ENCODE measurements at regions not wholly inside any gene's neighbourhood (a gene's known extent, or its start where the extent isn't known, plus 50 kb on each side); places are given as distances from the start of the nearest gene placed in this dataset.

- Histone ChIP-seq H3K9me3 (ENCODE audit: low read depth) (no peaks in the 10 kb centered on the region), H3K36me3 (ENCODE audit: low read depth) (no peaks in the 10 kb centered on the region), H3K9me2 (ENCODE audit: insufficient read depth) (no peaks in the 10 kb centered on the region), H3K27ac (no peak overlapping the region), H4K20me1 (ENCODE audit: insufficient read depth) (no peaks in the 10 kb centered on the region), H3F3A (ENCODE audit: insufficient read depth) (no peaks in the 10 kb centered on the region), H3K4me3 (no peak overlapping the region), H3K27me3 (replicated peaks; ENCODE audit: insufficient read depth) (peaks cover 24% of the 10 kb centered on the region), H2AFZ (no peak overlapping the region), H3K79me2 (ENCODE audit: insufficient read depth) (no peaks in the 10 kb centered on the region), H3K4me1 (ENCODE audit: insufficient read depth) (no peaks in the 10 kb centered on the region), H3K4me2 (ENCODE audit: unreplicated experiment) (no peak overlapping the region), H3K9ac (no peak overlapping the region)
- DNase-seq = no peak
- in situ Hi-C loops (cut with MboI) = no loop called here
- 24 to 29% methylated on average over 2 of the region's 2 CpGs for WGBS, 2 experiments (ENCODE audit: low coverage in 1 of 2, low lambda C conversion rate in 2 of 2, missing lambda C conversion rate in 2 of 2)
- no peak for TF ChIP-seq EZH2 (IDR thresholded peaks at IDR 0.05; ENCODE audit: insufficient read depth, poor library complexity, severe bottlenecking)
- TF ChIP-seq EZH2phosphoT487 (IDR thresholded peaks at IDR 0.05; ENCODE audit: insufficient read depth, low read depth) = no peak
Observed at GRCh38 chr5:60516688-60517087, 183.3 kb downstream of the DEPDC1B start.

GRCh38 chr5:60514152-60514551, 185.8 kb downstream of the DEPDC1B start:
- Histone ChIP-seq H3K79me2 (ENCODE audit: insufficient read depth) (no peaks in the 10 kb centered on the region), H3K4me3 (no peak overlapping the region), H3F3A (ENCODE audit: insufficient read depth) (no peaks in the 10 kb centered on the region), H2AFZ (no peak overlapping the region), H3K36me3 (ENCODE audit: low read depth) (no peaks in the 10 kb centered on the region), H3K4me1 (ENCODE audit: insufficient read depth) (no peaks in the 10 kb centered on the region), H3K9ac (no peak overlapping the region), H4K20me1 (ENCODE audit: insufficient read depth) (no peaks in the 10 kb centered on the region), H3K4me2 (ENCODE audit: unreplicated experiment) (no peak overlapping the region), H3K27me3 (replicated peaks; ENCODE audit: insufficient read depth) (peaks cover 23% of the 10 kb centered on the region), H3K9me3 (ENCODE audit: low read depth) (no peaks in the 10 kb centered on the region), H3K27ac (no peak overlapping the region), H3K9me2 (ENCODE audit: insufficient read depth) (no peaks in the 10 kb centered on the region)
- DNase-seq = no peak
- TF ChIP-seq EZH2phosphoT487 (IDR thresholded peaks at IDR 0.05; ENCODE audit: insufficient read depth, low read depth) (no peak), EZH2 (IDR thresholded peaks at IDR 0.05; ENCODE audit: insufficient read depth, poor library complexity, severe bottlenecking) (no peak)
- WGBS, 2 experiments (ENCODE audit: low coverage in 1 of 2, low lambda C conversion rate in 2 of 2, missing lambda C conversion rate in 2 of 2) = 5 to 13% methylated on average over 1 of the region's 1 CpG
- in situ Hi-C loops (cut with MboI) = no loop called here

GRCh38 chr5:60512117-60512516, 187.8 kb downstream of the DEPDC1B start:
- no peak overlapping the region for H2AFZ ChIP-seq
- TF ChIP-seq EZH2phosphoT487 (IDR thresholded peaks at IDR 0.05; ENCODE audit: insufficient read depth, low read depth) (no peak), EZH2 (IDR thresholded peaks at IDR 0.05; ENCODE audit: insufficient read depth, poor library complexity, severe bottlenecking) (no peak)
- H3K9me2 ChIP-seq (ENCODE audit: insufficient read depth) = no peaks in the 10 kb centered on the region
- in situ Hi-C loops (cut with MboI) = no loop called here
- no peaks in the 10 kb centered on the region for H3K9me3 ChIP-seq (ENCODE audit: low read depth)
- H3K36me3 ChIP-seq (ENCODE audit: low read depth) = no peaks in the 10 kb centered on the region
- H3K9ac ChIP-seq = no peak overlapping the region
- H3F3A ChIP-seq (ENCODE audit: insufficient read depth) = no peaks in the 10 kb centered on the region
- no peaks in the 10 kb centered on the region for H4K20me1 ChIP-seq (ENCODE audit: insufficient read depth)
- no peak for DNase-seq
- H3K4me2 ChIP-seq (ENCODE audit: unreplicated experiment) = no peak overlapping the region
- H3K27me3 ChIP-seq (replicated peaks; ENCODE audit: insufficient read depth) = peaks cover 25% of the 10 kb centered on the region; the same call in 1 of the 2 replicates
- H3K79me2 ChIP-seq (ENCODE audit: insufficient read depth) = no peaks in the 10 kb centered on the region
- no peaks in the 10 kb centered on the region for H3K4me1 ChIP-seq (ENCODE audit: insufficient read depth)
- H3K4me3 ChIP-seq = no peak overlapping the region
- H3K27ac ChIP-seq = no peak overlapping the region

GRCh38 chr5:60510663-60511062, 189.3 kb downstream of the DEPDC1B start:
- TF ChIP-seq EZH2phosphoT487 (IDR thresholded peaks at IDR 0.05; ENCODE audit: insufficient read depth, low read depth) (no peak), EZH2 (IDR thresholded peaks at IDR 0.05; ENCODE audit: insufficient read depth, poor library complexity, severe bottlenecking) (no peak)
- no peaks in the 10 kb centered on the region for H3K79me2 ChIP-seq (ENCODE audit: insufficient read depth)
- H3K4me1 ChIP-seq (ENCODE audit: insufficient read depth) = no peaks in the 10 kb centered on the region
- no peak overlapping the region for H3K27ac ChIP-seq
- in situ Hi-C loops (cut with MboI) = no loop called here
- H2AFZ ChIP-seq = no peak overlapping the region
- no peak for DNase-seq
- WGBS, 2 experiments (ENCODE audit: low coverage in 1 of 2, low lambda C conversion rate in 2 of 2, missing lambda C conversion rate in 2 of 2) = 25 to 33% methylated on average over 3 of the region's 3 CpGs
- H3F3A ChIP-seq (ENCODE audit: insufficient read depth) = no peaks in the 10 kb centered on the region
- peaks cover 25% of the 10 kb centered on the region; the same call in 1 of the 2 replicates for H3K27me3 ChIP-seq (replicated peaks; ENCODE audit: insufficient read depth)
- H4K20me1 ChIP-seq (ENCODE audit: insufficient read depth) = no peaks in the 10 kb centered on the region
- no peaks in the 10 kb centered on the region for H3K36me3 ChIP-seq (ENCODE audit: low read depth)
- no peak overlapping the region for H3K4me3 ChIP-seq
- no peaks in the 10 kb centered on the region for H3K9me3 ChIP-seq (ENCODE audit: low read depth)
- H3K9ac ChIP-seq = no peak overlapping the region
- no peak overlapping the region for H3K4me2 ChIP-seq (ENCODE audit: unreplicated experiment)
- H3K9me2 ChIP-seq (ENCODE audit: insufficient read depth) = no peaks in the 10 kb centered on the region

- no peak for DNase-seq
- Histone ChIP-seq H3F3A (ENCODE audit: insufficient read depth) (no peaks in the 10 kb centered on the region), H3K27ac (no peak overlapping the region), H3K9me2 (ENCODE audit: insufficient read depth) (no peaks in the 10 kb centered on the region), H3K4me2 (ENCODE audit: unreplicated experiment) (no peak overlapping the region), H3K4me3 (no peak overlapping the region), H3K79me2 (ENCODE audit: insufficient read depth) (no peaks in the 10 kb centered on the region), H3K36me3 (ENCODE audit: low read depth) (no peaks in the 10 kb centered on the region), H3K9me3 (ENCODE audit: low read depth) (no peaks in the 10 kb centered on the region), H3K9ac (no peak overlapping the region), H4K20me1 (ENCODE audit: insufficient read depth) (no peaks in the 10 kb centered on the region), H2AFZ (no peak overlapping the region), H3K27me3 (replicated peaks; ENCODE audit: insufficient read depth) (peaks cover 25% of the 10 kb centered on the region; the same call in 1 of the 2 replicates), H3K4me1 (ENCODE audit: insufficient read depth) (no peaks in the 10 kb centered on the region)
- TF ChIP-seq EZH2 (IDR thresholded peaks at IDR 0.05; ENCODE audit: insufficient read depth, poor library complexity, severe bottlenecking) (no peak), EZH2phosphoT487 (IDR thresholded peaks at IDR 0.05; ENCODE audit: insufficient read depth, low read depth) (no peak)
- WGBS, 2 experiments (ENCODE audit: low coverage in 1 of 2, low lambda C conversion rate in 2 of 2, missing lambda C conversion rate in 2 of 2) = 4 to 5% methylated on average over 3 of the region's 3 CpGs
- in situ Hi-C loops (cut with MboI) = no loop called here
Observed at GRCh38 chr5:60510049-60510448, 189.9 kb downstream of the DEPDC1B start.

Measured in GM23248 (cell line).